GM13976 (cell line): ENCODE measurements at regions not wholly inside any gene's neighbourhood (a gene's known extent, or its start where the extent isn't known, plus 50 kb on each side); places are given as distances from the start of the nearest gene placed in this dataset.

Experiments
- DNase-seq: peaks from one replicate; pipeline ENCODE4 v3.0.0; 2012; ENCODE audit warnings: low spot score
- in situ Hi-C: fragments of 300-500 bp; cut with MboI; formaldehyde crosslinking; loops from one replicate; pipeline ENCODE4 v1.12.0; 2022; ENCODE audit warnings: low sequenced_read_pairs, mixed read lengths, inconsistent platforms; ENCODE audit not compliant: unreplicated experiment
- TF ChIP-seq, protein P1 (sequence below): IDR thresholded peaks from 2 replicates; pipeline ENCODE4 v1.5.1; 2012; ENCODE audit warnings: borderline replicate concordance, mild to moderate bottlenecking; ENCODE audit not compliant: insufficient read depth; ENCODE audit errors: extremely low read depth, missing control alignments, control extremely low read depth

DNA sequence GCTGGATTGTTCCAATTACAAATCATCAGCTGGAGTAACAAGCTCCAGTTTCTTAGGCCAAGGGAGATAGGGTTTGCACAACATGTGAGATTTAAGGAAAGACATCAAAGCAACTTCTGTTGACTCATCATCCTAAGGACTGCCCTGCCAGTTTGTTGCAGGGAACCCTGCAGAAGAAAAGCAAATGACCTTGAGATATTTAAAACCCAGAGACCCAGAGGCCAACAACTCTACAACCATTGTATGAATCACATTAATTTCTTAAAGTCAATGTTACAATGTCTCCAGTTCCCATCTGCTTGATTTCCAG lies 491.8 kb upstream of the ACVR2A start:
- DNase-seq, result no peak
- in situ Hi-C loops, result no loop called here
- TF ChIP-seq, protein P1, sequence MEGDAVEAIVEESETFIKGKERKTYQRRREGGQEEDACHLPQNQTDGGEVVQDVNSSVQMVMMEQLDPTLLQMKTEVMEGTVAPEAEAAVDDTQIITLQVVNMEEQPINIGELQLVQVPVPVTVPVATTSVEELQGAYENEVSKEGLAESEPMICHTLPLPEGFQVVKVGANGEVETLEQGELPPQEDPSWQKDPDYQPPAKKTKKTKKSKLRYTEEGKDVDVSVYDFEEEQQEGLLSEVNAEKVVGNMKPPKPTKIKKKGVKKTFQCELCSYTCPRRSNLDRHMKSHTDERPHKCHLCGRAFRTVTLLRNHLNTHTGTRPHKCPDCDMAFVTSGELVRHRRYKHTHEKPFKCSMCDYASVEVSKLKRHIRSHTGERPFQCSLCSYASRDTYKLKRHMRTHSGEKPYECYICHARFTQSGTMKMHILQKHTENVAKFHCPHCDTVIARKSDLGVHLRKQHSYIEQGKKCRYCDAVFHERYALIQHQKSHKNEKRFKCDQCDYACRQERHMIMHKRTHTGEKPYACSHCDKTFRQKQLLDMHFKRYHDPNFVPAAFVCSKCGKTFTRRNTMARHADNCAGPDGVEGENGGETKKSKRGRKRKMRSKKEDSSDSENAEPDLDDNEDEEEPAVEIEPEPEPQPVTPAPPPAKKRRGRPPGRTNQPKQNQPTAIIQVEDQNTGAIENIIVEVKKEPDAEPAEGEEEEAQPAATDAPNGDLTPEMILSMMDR, result no peak

DNA sequence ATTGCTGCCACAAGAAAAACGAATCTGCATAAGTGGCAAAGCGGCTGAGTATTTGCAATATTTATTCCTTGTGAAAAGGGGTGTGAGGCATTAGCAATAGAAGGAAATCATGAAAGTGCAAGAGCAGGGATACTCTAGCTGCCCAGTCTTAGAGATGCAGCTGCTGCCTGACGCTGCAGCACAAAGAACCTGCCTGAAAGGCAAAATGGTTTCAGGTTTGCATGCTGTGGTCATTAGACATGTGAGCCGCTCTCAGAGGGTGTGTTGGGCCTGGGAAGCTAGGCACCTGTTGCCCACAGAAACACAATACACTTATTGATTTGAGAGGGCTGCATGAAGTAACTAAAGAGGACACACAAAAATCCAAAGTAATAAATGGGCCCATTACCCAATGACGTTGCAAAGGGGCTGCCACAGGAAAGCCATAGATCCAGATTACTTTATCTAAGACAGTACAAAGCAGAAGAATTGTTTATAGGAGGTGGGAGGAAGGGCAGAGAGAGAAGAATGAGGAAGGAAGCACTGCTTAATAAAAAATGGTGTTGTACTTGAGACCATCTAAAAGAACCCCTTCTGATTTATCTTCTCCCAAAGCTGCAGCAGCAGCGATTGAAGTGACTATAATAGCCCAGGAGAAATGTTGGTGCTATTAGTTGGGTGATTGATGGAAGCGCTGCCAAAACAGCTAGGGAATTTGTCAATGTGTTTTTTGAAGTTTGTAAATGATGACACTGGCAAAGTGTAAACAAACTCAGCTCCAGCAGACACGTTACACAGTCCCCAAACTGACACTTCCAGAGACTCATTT lies 492.4 kb upstream of the ACVR2A start:
- no peak for DNase-seq
- TF ChIP-seq, protein P1, result no peak
- in situ Hi-C loops, result no loop called here

DNA sequence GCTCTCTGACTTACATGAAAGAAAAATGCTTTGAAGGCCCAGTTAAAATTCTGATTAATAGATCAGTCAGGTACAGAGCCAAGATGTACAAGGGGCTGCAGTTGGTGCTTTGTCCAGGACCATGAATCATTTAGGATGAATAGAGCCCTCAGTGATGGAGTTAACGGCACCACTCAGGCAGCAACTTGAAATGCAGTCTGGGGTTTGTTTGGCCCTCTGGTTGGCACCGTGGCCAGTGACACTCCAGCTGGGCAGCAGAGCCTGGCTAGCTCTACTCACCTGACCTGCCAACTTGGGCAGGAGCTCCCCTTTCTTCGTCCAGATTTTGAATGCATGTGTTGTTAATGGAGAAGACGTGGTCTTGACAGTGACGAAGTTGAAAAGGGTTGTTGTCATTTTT lies 493.0 kb upstream of the ACVR2A start:
- no peak for DNase-seq
- TF ChIP-seq, protein P1, result no peak
- in situ Hi-C loops, result no loop called here

DNA sequence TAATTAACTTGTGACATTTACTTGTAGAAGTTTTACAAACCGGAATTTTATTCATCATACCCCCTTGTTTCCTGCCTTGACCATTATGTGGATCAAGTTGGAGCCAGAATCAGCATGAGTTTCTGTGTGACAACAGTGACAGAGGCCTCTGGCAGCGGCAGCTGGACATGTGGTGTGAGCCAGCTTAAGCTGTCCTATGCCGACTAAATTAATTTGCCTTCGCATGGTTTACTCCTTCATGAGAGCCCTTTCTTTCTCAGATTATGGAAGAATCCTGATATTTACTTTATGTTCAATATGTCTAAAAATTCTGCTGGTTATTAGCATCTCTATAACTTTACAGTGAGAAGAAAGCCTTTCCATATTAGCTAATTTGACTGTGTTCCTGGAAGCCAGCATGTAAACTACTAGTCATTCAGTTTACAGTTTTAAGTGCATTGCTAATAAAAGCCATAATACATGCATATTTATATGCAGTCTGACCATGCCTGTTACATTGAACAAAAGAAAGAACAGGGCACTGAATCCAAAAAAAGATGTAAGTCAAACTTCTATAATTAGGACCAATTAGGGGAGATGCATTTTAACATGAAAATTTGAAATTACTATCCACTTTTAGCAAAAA lies 495.8 kb upstream of the ACVR2A start:
- TF ChIP-seq, protein P1, result no peak
- in situ Hi-C loops, result no loop called here
- DNase-seq, result no peak

DNA sequence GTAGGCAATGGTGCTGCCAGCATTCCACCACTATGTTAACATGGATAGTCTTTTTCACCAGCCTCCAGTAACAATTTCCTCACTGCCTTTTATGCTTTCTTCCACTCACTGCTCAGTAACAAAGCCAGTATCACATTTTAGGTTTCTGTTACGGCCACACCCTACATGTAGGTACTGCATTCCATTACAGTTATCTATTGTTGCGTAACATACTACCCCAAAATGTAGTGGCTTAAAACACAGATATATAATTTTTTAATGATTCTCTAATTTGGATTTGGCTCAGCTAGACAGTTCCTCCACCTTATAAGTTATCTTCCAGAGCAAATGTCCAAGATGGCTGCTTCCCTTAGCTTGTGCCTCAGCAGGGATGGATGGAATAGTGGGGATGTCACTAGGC lies 498.7 kb upstream of the ACVR2A start:
- in situ Hi-C loops, result no loop called here
- TF ChIP-seq, protein P1, result no peak

DNA sequence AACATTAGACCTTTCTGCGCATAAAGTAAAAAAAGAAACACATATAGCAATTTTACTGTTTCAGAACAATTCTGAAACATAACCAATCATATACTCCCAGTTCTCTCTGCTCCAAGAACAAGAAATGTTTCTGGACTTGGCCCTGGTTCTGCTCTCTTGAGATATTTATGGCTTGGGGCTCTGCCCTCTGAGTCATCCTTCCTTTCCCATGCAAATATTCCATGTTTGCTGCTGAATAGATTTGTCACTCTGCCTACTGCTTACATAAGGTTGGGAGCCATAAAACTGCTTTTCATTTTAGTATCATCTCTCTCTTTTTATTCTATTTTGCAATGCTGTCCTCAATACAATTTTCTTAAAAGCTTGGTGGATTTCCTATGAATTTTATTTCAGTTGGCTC lies 499.6 kb upstream of the ACVR2A start:
- TF ChIP-seq, protein P1, result no peak
- DNase-seq, result no peak
- in situ Hi-C loops, result no loop called here

More for the DNA sequence above, 498.7 kb upstream of the ACVR2A start:
- DNase-seq, result no peak

DNA sequence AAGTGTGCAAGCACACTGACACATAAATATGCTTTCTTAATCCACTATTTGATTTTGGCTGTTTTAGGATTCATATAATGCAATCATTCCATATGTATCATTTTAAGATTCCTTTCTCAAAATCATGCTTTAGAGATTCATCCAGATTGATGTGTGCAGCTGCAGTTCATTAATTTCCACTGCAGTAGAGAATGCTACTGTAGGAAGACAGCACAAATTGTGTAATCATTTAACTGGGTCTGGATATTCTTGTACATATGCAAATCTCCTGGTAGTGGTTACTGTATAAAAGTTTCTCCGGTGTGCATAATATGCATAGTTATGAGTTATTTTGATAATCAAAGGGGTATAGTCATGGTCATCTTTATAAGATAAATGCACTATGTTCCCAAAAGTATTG lies 502.5 kb upstream of the ACVR2A start:
- in situ Hi-C loops, result no loop called here
- DNase-seq, result no peak
- TF ChIP-seq, protein P1, result no peak
